ENCODE measurements at regions not wholly inside any gene's neighbourhood (a gene's known extent, or its start where the extent isn't known, plus 50 kb on each side); places are given as distances from the start of the nearest gene placed in this dataset.
"Not testable (repeated sequence)": the region's sequence is repeated elsewhere in the genome, so short reads cannot be mapped to it uniquely, and the experiment has no call there.

- DNase-seq: no peak
These were observed 1148.0 kb downstream of the NSUN3 start for GRCh38 chr3:95210878-95211277.

- no peak for DNase-seq
These were observed 1149.3 kb downstream of the NSUN3 start for GRCh38 chr3:95212117-95212516.

- no peak for DNase-seq
These were observed 1152.6 kb downstream of the NSUN3 start for GRCh38 chr3:95215437-95215957.

- no peak for DNase-seq
These were observed 1154.8 kb downstream of the NSUN3 start for GRCh38 chr3:95217661-95218060.

DNA sequence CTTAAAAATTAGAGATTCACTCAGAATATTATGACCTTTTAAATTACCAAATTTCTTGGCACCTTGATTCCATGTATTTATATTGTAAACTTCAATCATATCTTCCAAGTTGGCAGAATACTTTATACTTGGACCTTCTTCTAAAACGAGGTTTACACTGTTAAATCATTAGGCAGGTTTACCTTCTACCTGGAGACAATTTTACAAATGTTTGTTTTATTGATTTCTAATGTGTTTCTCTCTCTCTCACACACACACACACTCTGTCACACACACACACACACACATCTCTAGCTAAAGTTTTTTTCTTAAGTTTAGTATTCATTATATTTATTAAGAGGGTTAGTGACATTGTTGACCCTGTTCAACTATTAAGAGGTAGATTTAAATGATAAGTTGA, 1155.6 kb downstream of the NSUN3 start:
- DNase-seq: no peak

GRCh38 chr3:95226437-95226836, 1163.6 kb downstream of the NSUN3 start:
- no peak for DNase-seq

- no peak for DNase-seq
These were observed 1164.2 kb downstream of the NSUN3 start for GRCh38 chr3:95227092-95227491.

- no peak for DNase-seq
These were observed 1165.6 kb downstream of the NSUN3 start for GRCh38 chr3:95228416-95228815.

GRCh38 chr3:95235916-95236315, 1173.1 kb downstream of the NSUN3 start:
- DNase-seq: no peak

DNA sequence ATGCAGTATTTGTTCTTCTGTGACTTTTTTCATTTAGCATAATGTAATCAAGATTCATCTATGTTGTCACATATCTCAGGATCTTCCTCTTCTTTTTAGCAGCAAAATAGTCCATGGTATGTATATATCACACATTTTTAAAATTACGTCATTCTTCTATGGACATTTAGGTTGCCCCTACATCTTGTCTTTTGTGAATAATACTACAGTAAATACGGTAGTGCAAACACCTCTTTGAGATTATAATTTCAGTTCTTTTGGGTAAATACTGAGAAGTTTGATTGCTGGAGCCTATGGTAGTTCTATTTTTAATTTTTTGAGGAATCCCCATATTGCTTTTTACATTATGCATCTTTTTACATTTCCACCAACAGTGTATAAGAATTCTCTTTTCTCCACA, 1174.9 kb downstream of the NSUN3 start:
- no peak for DNase-seq

- DNase-seq: no peak
These were observed 1177.5 kb downstream of the NSUN3 start for GRCh38 chr3:95240395-95240794.

DNA sequence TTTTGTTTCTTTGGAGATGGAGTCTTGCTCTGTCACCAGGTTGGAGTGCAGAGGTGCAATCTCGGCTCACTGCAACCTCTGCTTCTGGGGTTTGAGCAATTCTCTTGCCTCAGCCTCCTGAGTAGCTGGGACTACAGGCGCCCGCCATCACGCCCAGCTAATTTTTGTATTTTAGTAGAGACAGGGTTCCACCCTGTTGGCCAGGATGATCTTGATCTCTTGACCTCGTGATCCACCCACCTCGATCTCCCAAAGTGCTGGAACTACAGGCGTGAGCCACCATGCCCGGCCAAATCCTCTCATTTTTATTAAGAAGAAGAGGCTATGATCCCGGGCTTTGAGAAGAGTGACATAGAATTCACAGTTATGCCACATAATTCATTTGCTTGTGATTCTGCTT, 1178.4 kb downstream of the NSUN3 start:
- DNase-seq: not testable (repeated sequence)

- DNase-seq: no peak
These were observed 1183.6 kb downstream of the NSUN3 start for GRCh38 chr3:95246413-95246812.

DNA sequence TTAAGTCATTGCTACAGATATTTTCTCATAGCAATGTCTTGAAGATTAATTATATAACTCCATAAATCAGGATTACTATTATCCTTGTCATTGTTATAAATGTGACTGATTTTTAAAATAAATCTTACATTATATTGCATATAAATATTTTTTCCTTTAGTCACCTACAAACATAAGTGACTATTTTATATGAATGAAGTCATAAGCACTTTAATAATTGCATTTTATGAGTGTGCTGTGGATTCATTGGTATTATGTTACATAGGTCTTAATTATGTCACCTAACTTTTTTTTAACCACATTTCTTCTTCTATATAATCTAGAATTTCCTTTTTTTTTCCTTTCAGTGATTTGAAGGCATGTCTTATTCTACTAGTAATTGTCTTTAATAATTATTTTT, 1191.2 kb downstream of the NSUN3 start:
- DNase-seq: no peak

DNA sequence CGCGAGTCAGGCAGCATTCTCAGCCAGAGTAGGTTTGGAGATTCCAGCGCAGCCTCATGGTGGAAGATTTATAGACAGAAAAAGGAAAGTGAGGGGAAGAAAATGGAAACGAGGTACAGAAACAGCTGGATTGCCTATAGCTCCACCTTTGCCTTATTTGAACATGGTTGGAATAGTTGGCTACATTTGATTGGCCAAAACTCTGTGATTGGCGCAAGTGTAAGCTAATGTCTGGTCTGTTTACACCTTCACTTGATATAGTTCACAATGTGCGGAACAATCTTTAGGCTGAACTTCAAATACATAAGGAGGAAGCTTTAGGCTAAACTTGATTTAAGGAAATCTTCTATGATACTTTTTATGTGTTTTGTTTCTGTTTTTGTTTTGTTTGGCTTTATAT, 1191.9 kb downstream of the NSUN3 start:
- DNase-seq: no peak

GRCh38 chr3:95265129-95265528, 1202.3 kb downstream of the NSUN3 start:
- DNase-seq: no peak

GRCh38 chr3:95271395-95271794, 1208.5 kb downstream of the NSUN3 start:
- no peak for DNase-seq

GRCh38 chr3:95272166-95272565, 1209.3 kb downstream of the NSUN3 start:
- DNase-seq: no peak

DNA sequence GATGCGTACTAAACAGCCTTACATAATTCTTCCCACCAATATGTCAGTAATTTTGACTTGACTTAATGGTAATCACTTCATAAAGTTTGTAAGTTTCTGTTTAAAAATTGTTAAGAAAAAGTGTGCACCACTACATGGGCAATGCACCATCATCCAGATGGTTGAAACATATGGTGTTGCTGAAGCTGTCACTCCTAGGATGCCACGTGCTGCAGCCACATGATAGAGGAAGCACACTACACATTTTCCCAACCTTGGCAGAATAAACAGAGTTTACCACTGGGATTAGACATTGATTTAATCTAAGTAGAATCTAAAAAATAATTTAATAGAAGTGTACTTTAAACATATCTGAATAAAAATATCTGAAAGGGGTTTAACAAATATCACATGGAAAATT, 1209.9 kb downstream of the NSUN3 start:
- DNase-seq: no peak

- DNase-seq: no peak
These were observed 1214.8 kb downstream of the NSUN3 start for GRCh38 chr3:95277613-95278012.

- no peak for DNase-seq
These were observed 1218.0 kb downstream of the NSUN3 start for GRCh38 chr3:95280711-95281352.

- DNase-seq: no peak
These were observed 1226.4 kb downstream of the NSUN3 start for GRCh38 chr3:95289295-95289694.

DNA sequence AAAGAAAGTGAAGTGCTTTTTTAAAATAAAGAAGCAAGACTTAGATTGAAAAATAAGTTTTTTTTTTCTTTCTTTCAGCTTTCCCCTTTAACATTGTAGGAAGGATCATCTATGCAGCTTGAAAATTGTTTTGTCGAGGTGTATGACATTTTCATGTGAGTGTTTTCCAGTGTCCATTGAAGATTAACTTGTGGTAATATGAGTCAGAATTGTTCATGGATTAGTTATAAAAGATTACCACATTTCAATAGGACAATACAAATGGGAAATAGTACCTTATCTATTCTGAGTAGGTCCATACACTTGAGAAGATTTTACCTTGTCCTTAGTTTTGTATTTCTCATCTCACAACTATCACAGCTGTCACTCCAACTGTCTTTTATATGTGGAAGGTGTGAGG, 1234.7 kb downstream of the NSUN3 start:
- no peak for DNase-seq

GRCh38 chr3:95302044-95302443, 1239.2 kb downstream of the NSUN3 start:
- no peak for DNase-seq

DNA sequence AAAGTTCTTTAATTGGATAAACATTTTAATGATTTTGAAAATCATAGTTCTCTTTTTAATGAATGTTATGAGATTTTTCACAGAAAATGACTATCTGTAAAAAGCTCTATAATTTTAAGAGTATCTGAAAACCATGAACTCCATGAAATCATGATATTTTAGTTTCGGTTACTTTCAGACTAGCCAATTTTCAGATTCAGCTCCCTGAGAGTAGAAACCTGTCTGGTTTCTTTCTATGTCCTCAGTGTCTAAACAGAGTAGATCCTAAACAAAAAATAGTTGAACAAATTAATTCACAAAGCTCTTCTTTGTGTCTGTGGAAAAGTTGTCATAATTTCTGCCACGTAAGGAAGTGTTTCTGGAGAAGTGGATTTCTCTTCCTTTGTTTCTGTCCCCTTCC, 1247.7 kb downstream of the NSUN3 start:
- no peak for DNase-seq
